ENCODE measurements at regions not wholly inside any gene's neighbourhood (a gene's known extent, or its start where the extent isn't known, plus 50 kb on each side); places are given as distances from the start of the nearest gene placed in this dataset.

DNA sequence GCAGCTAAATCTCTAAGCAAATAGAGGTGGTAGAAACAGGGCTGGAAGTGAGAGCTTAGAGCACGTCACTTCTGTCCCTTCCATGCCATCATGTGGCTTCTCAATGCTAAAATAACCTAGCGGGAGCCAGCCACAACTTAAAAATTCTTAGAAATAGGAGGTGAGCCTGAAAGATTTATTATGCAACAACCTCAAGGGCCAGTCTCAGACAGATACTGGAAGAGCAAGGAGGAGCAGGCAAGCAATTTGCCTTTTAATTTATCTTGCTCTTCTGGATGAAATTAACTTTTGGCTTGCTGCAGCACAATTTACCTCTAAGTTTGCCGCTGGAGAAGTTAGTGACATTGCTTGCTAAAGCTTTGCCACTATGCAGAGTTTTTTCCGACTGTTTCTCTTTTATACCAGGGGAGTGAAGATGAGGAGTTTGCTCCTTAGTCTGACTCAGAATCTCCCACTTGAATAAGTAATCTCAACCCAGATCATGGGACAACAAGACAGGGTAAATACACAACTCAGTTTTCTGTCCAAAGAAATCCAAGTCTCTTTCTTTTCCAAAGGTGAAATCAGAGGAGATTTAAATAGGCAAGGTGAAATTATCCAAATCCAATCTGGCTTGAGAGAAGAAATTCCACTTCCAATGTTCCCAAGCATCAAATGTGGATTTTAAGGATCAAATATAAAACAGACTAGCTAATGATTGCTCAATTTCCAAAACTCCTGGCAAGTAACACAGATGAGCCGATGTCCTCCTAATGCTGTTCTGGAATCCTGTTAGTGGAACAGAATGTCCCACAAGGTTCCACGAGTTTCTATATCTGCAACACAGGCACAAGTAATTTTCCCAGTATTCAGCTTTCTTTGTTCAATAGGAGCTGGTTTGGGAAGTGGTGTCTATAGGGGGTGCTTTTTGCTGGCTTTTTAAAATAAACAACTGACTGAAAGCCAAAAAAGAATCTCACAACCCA lies 329.4 kb upstream of the RORA start:
- intact Hi-C loops (cut with micrococcal nuclease) (no loop called here), in situ Hi-C loops (cut with MboI) (no loop called here)
- no peaks in the 10 kb centered on the region for H3K9me1 ChIP-seq (ENCODE audit: control insufficient read depth, insufficient read depth, low read length)
- no peak overlapping the region for H3K4me2 ChIP-seq (ENCODE audit: insufficient read depth, low read length)
- H3K4me3 ChIP-seq = no peak overlapping the region
- H3K9me3 ChIP-seq (replicated peaks; ENCODE audit: control insufficient read depth, insufficient read depth, low read depth, low read length) = no peaks in the 10 kb centered on the region
- no peaks in the 10 kb centered on the region for H3K4me1 ChIP-seq (replicated peaks in 1 of 2; ENCODE audit: control insufficient read depth in 2 of 2, insufficient read depth in 2 of 2, low read length in 2 of 2)
- CTCF ChIA-PET (ENCODE audit: low intra/inter-chr PET ratio) = no interaction called here
- WGBS (ENCODE audit: insufficient coverage, low coverage, missing lambda C conversion rate) = under 1% methylated on average over 6 of the region's 6 CpGs
- no peaks in the 10 kb centered on the region for H3K36me3 ChIP-seq (ENCODE audit: control insufficient read depth, insufficient read depth, low read length)
- H3K9ac ChIP-seq (ENCODE audit: insufficient read depth in 1 of 2, low read depth in 2 of 2, low read length in 2 of 2) = no peak overlapping the region
- POLR2A ChIA-PET = interaction anchor here (0.9 kb wide), 1 partner anchor 8 kb away, joined by 3 read pairs; no protein-coding TSS in a partner anchor
- no peak overlapping the region for H3K27ac ChIP-seq (ENCODE audit: extremely low read depth, low read depth, low read length)
- H2AFZ ChIP-seq (ENCODE audit: low read depth, low read length) = no peak overlapping the region
- TF ChIP-seq POLR2H (tag; IDR thresholded peaks at IDR 0.05; ENCODE audit: low read depth) (no peak), ZSCAN32 (CRISPR knock-in tag; IDR thresholded peaks at IDR 0.05) (no peak), HLTF (IDR thresholded peaks at IDR 0.05) (no peak), RUNX1 (IDR thresholded peaks at IDR 0.05; ENCODE audit: low read depth) (no peak), ZNF23 (CRISPR knock-in tag; IDR thresholded peaks at IDR 0.05) (no peak)
- TF ChIP-seq, protein P1, sequence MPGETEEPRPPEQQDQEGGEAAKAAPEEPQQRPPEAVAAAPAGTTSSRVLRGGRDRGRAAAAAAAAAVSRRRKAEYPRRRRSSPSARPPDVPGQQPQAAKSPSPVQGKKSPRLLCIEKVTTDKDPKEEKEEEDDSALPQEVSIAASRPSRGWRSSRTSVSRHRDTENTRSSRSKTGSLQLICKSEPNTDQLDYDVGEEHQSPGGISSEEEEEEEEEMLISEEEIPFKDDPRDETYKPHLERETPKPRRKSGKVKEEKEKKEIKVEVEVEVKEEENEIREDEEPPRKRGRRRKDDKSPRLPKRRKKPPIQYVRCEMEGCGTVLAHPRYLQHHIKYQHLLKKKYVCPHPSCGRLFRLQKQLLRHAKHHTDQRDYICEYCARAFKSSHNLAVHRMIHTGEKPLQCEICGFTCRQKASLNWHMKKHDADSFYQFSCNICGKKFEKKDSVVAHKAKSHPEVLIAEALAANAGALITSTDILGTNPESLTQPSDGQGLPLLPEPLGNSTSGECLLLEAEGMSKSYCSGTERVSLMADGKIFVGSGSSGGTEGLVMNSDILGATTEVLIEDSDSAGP (CRISPR knock-in tag; IDR thresholded peaks at IDR 0.05) = no peak
- TF ChIP-seq, protein P2, sequence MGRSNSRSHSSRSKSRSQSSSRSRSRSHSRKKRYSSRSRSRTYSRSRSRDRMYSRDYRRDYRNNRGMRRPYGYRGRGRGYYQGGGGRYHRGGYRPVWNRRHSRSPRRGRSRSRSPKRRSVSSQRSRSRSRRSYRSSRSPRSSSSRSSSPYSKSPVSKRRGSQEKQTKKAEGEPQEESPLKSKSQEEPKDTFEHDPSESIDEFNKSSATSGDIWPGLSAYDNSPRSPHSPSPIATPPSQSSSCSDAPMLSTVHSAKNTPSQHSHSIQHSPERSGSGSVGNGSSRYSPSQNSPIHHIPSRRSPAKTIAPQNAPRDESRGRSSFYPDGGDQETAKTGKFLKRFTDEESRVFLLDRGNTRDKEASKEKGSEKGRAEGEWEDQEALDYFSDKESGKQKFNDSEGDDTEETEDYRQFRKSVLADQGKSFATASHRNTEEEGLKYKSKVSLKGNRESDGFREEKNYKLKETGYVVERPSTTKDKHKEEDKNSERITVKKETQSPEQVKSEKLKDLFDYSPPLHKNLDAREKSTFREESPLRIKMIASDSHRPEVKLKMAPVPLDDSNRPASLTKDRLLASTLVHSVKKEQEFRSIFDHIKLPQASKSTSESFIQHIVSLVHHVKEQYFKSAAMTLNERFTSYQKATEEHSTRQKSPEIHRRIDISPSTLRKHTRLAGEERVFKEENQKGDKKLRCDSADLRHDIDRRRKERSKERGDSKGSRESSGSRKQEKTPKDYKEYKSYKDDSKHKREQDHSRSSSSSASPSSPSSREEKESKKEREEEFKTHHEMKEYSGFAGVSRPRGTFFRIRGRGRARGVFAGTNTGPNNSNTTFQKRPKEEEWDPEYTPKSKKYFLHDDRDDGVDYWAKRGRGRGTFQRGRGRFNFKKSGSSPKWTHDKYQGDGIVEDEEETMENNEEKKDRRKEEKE (IDR thresholded peaks at IDR 0.05; ENCODE audit: borderline replicate concordance in 1 of 2, control insufficient read depth in 1 of 2, low read depth in 2 of 2, low read length in 1 of 2) = no peak
- DNase-seq (ENCODE audit: extremely low read depth in 1 of 4, low spot score in 3 of 4) (no peak), ATAC-seq (no peak), FAIRE-seq (no peak)
- H3K27me3 ChIP-seq (ENCODE audit: control insufficient read depth in 2 of 2, insufficient read depth in 2 of 2, low read length in 2 of 2) = no peaks in the 10 kb centered on the region
- BruUV-seq (replicated peaks) = no TSS peak
- H4K20me1 ChIP-seq (replicated peaks; ENCODE audit: control insufficient read depth, insufficient read depth, low read length) = no peaks in the 10 kb centered on the region
- no peaks in the 10 kb centered on the region for H3K79me2 ChIP-seq (ENCODE audit: control insufficient read depth, insufficient read depth, low read length)

Measured in K562 (cell line).